ENCODE measurements at regions not wholly inside any gene's neighbourhood (a gene's known extent, or its start where the extent isn't known, plus 50 kb on each side); places are given as distances from the start of the nearest gene placed in this dataset.

- Histone ChIP-seq H3K36me3 (no peaks in the 10 kb centered on the region), H3K27me3 (no peaks in the 10 kb centered on the region), H3K4me1 (no peaks in the 10 kb centered on the region), H3K4me3 (no peak overlapping the region), H3K27ac (no peak overlapping the region), H3K9me3 (no peaks in the 10 kb centered on the region)
- no peak for DNase-seq (ENCODE audit: extremely low spot score in 2 of 2)
- TF ChIP-seq POLR2AphosphoS5 (IDR thresholded peaks at IDR 0.05; ENCODE audit: insufficient read depth in 1 of 2, low read depth in 1 of 2), result no peak
- no peak for TF ChIP-seq CTCF (IDR thresholded peaks at IDR 0.05)
- intact Hi-C loops (cut with DNase I), result loop anchor here (10.0 kb wide), 1 partner anchor 75 kb away; no protein-coding TSS in a partner anchor
These were observed 170.9 kb upstream of the THBS1 start for GRCh38 chr15:39409876-39410530.

- Histone ChIP-seq H3K4me3 (no peak overlapping the region), H3K4me1 (no peaks in the 10 kb centered on the region), H3K27ac (no peak overlapping the region), H3K9me3 (no peaks in the 10 kb centered on the region), H3K36me3 (no peaks in the 10 kb centered on the region), H3K27me3 (no peaks in the 10 kb centered on the region)
- TF ChIP-seq CTCF (IDR thresholded peaks at IDR 0.05) (no peak), POLR2AphosphoS5 (IDR thresholded peaks at IDR 0.05; ENCODE audit: insufficient read depth in 1 of 2, low read depth in 1 of 2) (no peak), POLR2A (IDR thresholded peaks at IDR 0.05) (no peak)
- intact Hi-C loops (cut with DNase I), result no loop called here
- DNase-seq (ENCODE audit: extremely low spot score in 2 of 2), result no peak
These were observed 169.5 kb upstream of the THBS1 start for GRCh38 chr15:39411102-39411989.

GRCh38 chr15:39413558-39413957 is 167.3 kb upstream of the THBS1 start:
- H3K9me3 ChIP-seq, result no peaks in the 10 kb centered on the region
- H3K27me3 ChIP-seq, result no peaks in the 10 kb centered on the region
- no peak overlapping the region for H3K27ac ChIP-seq
- H3K4me3 ChIP-seq, result no peak overlapping the region
- TF ChIP-seq POLR2AphosphoS5 (IDR thresholded peaks at IDR 0.05; ENCODE audit: insufficient read depth in 1 of 2, low read depth in 1 of 2), result no peak
- H3K36me3 ChIP-seq, result no peaks in the 10 kb centered on the region
- no peaks in the 10 kb centered on the region for H3K4me1 ChIP-seq
- intact Hi-C loops (cut with DNase I), result no loop called here
- DNase-seq (ENCODE audit: extremely low spot score in 2 of 2), result no peak

- DNase-seq (ENCODE audit: extremely low spot score in 2 of 2), result no peak
- H3K4me3 ChIP-seq, result no peak overlapping the region
- H3K9me3 ChIP-seq, result no peaks in the 10 kb centered on the region
- intact Hi-C loops (cut with DNase I), result no loop called here
- TF ChIP-seq POLR2A (IDR thresholded peaks at IDR 0.05), result no peak
- no peak for TF ChIP-seq POLR2AphosphoS5 (IDR thresholded peaks at IDR 0.05; ENCODE audit: insufficient read depth in 1 of 2, low read depth in 1 of 2)
- no peak for TF ChIP-seq CTCF (IDR thresholded peaks at IDR 0.05)
- H3K36me3 ChIP-seq, result no peaks in the 10 kb centered on the region
- H3K27ac ChIP-seq, result no peak overlapping the region
- no peaks in the 10 kb centered on the region for H3K27me3 ChIP-seq
- no peaks in the 10 kb centered on the region for H3K4me1 ChIP-seq
These were observed 166.7 kb upstream of the THBS1 start for GRCh38 chr15:39414201-39414600.

GRCh38 chr15:39415634-39416033 is 165.2 kb upstream of the THBS1 start:
- intact Hi-C loops (cut with DNase I), result no loop called here
- Histone ChIP-seq H3K9me3 (no peaks in the 10 kb centered on the region), H3K27me3 (no peaks in the 10 kb centered on the region), H3K4me3 (no peak overlapping the region), H3K4me1 (no peaks in the 10 kb centered on the region), H3K27ac (no peak overlapping the region), H3K36me3 (no peaks in the 10 kb centered on the region)
- peak in 1 of 2 donors; percentile 67 for DNase-seq (ENCODE audit: extremely low spot score in 2 of 2)
- TF ChIP-seq CTCF (IDR thresholded peaks at IDR 0.05) (no peak), POLR2AphosphoS5 (IDR thresholded peaks at IDR 0.05; ENCODE audit: insufficient read depth in 1 of 2, low read depth in 1 of 2) (no peak), POLR2A (IDR thresholded peaks at IDR 0.05) (no peak)

All from vagina (tissue), 2 donors.